OCI-LY3 (cell line): ENCODE measurements at regions not wholly inside any gene's neighbourhood (a gene's known extent, or its start where the extent isn't known, plus 50 kb on each side); places are given as distances from the start of the nearest gene placed in this dataset.

ENCODE experiments used
- H2AFZ ChIP-seq: fragments of 200-600, 300-600 bp; shearing (Covaris generic); 2 replicates; pipeline ENCODE4 v1.6.0; 2014; ENCODE audit warnings: antibody characterized with exemption, low read depth, low read length
- H3K27ac ChIP-seq: fragments of 200-600, 300-600 bp; sonication (generic); 2 replicates; pipeline ENCODE4 v1.5.1; 2014; ENCODE audit warnings: mild to moderate bottlenecking, low read length, moderate library complexity, mixed read lengths
- H3K27me3 ChIP-seq: fragments of 200-600, 300-600 bp; sonication (generic); 2 replicates; pipeline ENCODE4 v1.6.1; 2014; ENCODE audit warnings: low read depth, low read length, mixed read lengths
- H3K36me3 ChIP-seq: fragments of 200-600, 300-600 bp; sonication (generic); replicated peaks from 2 replicates; pipeline ENCODE3; 2014; ENCODE audit warnings: low read depth, low read length, mixed read lengths
- H3K4me1 ChIP-seq: fragments of 300-600, 200-600 bp; sonication (generic); 2 replicates; pipeline ENCODE4 v1.6.1; 2014; ENCODE audit warnings: low read length, mixed read lengths
- H3K4me2 ChIP-seq: fragments of 200-600, 300-600 bp; sonication (generic); 2 replicates; pipeline ENCODE4 v1.6.1; 2014; ENCODE audit warnings: low read length, mixed read lengths
- H3K4me3 ChIP-seq: fragments of 300-600, 200-600 bp; sonication (generic); 2 replicates; pipeline ENCODE4 v1.5.1; 2014; ENCODE audit warnings: antibody characterized with exemption, mild to moderate bottlenecking, low read length, moderate library complexity
- H3K79me2 ChIP-seq: fragments of 300-600, 200-600 bp; shearing (Covaris generic); 2 replicates; pipeline ENCODE4 v1.6.1; 2014; ENCODE audit warnings: mild to moderate bottlenecking, low read length, mixed read lengths
- H3K9ac ChIP-seq: fragments of 300-600, 200-600 bp; shearing (Covaris generic); 2 replicates; pipeline ENCODE4 v1.6.0; 2014; ENCODE audit warnings: mild to moderate bottlenecking, low read length, moderate library complexity
- H3K9me3 ChIP-seq: fragments of 200-600, 300-600 bp; shearing (Covaris generic); 2 replicates; pipeline ENCODE4 v1.6.1; 2014; ENCODE audit warnings: low read length, mixed read lengths; ENCODE audit not compliant: insufficient read depth
- H4K20me1 ChIP-seq: fragments of 200-600, 300-600 bp; sonication (generic); 2 replicates; pipeline ENCODE4 v1.6.1; 2016; ENCODE audit warnings: low read length, mixed read lengths; ENCODE audit not compliant: insufficient read depth
- EZH2phosphoT487 ChIP-seq: fragments of 200-600 bp; shearing (Covaris generic); IDR thresholded peaks from 2 replicates; pipeline ENCODE4 v1.6.1; 2018; ENCODE audit warnings: antibody characterized with exemption, mixed run types, low read depth
- TF ChIP-seq, protein P1 (sequence below): fragments of 200-600, 300-600 bp; sonication (generic); IDR thresholded peaks from 2 replicates; pipeline ENCODE4 v1.5.1; 2014; ENCODE audit warnings: antibody characterized with exemption, low read length, low read depth

DNA sequence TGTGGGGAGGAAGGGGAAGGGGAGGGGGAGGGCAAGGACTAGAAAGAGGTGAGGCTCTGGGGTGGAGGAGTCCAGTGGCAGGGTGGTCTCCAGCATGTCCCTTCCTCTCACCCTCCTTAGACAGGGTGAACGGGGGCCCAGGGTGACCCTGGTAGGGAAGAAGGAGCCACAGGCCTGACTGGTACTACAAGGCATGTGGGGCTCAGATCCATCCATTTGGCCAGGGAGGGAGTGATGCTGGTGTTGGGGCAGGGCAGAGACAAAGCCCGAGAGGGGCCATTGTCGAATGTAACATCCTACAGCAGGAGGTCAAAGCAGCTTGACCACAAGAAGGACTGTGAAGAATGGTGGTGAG lies 69.0 kb upstream of the SHISAL1 start:
- Histone ChIP-seq H3K4me3 (no peak overlapping the region), H3K27me3 (peaks cover 58% of the 10 kb centered on the region), H3K4me2 (no peak overlapping the region), H3K9ac (no peak overlapping the region), H2AFZ (no peak overlapping the region), H4K20me1 (0 out of 2 replicates have a peak, but pooled peaks cover 5% of the 10 kb centered on the region), H3K4me1 (no peaks in the 10 kb centered on the region), H3K79me2 (no peaks in the 10 kb centered on the region), H3K27ac (no peak overlapping the region), H3K9me3 (no peaks in the 10 kb centered on the region), H3K36me3 (no peaks in the 10 kb centered on the region)
- TF ChIP-seq, protein P1, sequence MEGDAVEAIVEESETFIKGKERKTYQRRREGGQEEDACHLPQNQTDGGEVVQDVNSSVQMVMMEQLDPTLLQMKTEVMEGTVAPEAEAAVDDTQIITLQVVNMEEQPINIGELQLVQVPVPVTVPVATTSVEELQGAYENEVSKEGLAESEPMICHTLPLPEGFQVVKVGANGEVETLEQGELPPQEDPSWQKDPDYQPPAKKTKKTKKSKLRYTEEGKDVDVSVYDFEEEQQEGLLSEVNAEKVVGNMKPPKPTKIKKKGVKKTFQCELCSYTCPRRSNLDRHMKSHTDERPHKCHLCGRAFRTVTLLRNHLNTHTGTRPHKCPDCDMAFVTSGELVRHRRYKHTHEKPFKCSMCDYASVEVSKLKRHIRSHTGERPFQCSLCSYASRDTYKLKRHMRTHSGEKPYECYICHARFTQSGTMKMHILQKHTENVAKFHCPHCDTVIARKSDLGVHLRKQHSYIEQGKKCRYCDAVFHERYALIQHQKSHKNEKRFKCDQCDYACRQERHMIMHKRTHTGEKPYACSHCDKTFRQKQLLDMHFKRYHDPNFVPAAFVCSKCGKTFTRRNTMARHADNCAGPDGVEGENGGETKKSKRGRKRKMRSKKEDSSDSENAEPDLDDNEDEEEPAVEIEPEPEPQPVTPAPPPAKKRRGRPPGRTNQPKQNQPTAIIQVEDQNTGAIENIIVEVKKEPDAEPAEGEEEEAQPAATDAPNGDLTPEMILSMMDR, result no peak
- TF ChIP-seq EZH2phosphoT487, result no peak

DNA sequence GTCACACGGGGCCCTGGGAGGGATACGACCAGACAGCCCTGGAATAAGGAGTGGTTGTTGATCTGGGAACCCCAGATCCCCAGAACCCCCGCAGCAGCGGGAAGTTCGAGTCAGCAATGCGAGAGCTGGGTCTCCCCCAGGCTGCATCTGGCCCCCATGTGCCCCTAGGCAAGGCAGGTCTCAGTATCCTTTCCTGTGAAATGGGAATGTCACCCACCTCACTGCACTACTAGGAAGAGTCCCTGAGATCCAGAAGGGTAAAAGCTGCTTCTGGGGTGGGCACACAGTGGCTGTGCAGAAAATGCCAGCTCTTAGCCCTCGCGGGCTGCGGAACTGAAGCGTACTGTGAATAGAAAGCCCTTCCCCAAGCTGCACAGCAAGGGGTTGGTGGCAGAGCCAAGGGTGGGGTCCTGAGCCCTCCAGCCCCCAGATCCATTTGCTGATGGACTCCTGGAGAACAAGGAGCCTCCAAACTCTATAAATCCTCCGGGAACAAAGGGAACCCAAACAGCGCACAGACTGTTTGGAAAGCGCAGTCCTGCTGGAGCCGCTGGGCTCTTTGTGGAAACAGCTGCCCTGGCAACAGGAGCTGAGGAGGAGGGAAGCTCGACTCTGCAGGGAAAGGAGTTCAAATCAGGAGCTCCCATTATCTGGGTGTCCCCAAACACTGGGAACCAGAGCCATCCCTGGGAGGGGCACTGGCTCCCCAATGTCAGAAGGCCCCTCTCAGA lies 68.2 kb upstream of the SHISAL1 start:
- Histone ChIP-seq H3K4me3 (no peak overlapping the region), H3K79me2 (no peaks in the 10 kb centered on the region), H3K36me3 (no peaks in the 10 kb centered on the region), H3K9ac (no peak overlapping the region), H3K9me3 (no peaks in the 10 kb centered on the region), H3K27ac (no peak overlapping the region), H3K27me3 (peaks cover 63% of the 10 kb centered on the region), H2AFZ (no peak overlapping the region), H4K20me1 (no peaks in the 10 kb centered on the region), H3K4me2 (no peak overlapping the region), H3K4me1 (no peaks in the 10 kb centered on the region)
- TF ChIP-seq, protein P1, result no peak
- TF ChIP-seq EZH2phosphoT487, result no peak

DNA sequence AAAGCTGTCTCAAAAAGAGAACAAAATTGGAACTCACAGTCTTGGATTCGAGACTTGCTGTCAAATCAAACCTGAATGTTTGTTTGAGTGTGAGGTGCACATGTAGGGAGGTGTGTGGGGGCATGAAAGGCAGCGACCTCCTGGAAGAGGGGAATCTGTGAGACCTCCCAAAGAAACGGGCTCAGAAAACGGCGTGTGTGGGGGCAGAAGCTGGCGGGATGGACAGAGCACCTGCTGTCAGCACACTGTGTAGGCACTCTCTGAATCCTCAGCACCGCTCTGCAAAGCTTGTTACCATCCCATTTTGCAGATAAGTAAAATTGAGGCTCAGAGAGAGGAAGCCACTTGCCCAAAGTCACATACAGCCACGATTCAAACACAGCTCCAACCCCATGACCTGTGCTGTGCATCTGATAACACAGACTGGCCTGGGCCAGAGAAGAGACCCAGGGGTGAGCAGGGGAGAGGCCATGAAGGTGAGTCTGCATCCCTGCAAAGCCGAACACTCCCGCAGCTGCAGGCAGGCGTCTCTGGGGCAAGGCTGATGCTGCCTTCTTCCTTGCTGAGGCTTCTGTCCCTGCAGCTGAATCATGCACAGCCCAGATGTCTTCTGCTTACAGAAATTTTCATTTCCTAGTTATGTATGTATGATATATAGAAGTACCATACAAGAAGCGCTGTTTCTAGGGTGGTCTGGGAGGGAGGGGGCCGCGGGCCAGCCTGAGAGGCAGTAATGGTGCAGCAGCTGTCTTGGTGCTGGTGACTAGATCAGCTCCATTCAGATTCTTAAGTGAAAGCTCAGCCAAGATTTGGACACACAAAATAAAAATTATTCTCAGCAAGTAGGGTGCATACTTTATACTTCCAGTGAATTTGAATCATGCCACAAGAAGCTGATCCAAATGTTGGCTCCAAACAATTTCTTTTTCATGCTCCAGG lies 67.3 kb upstream of the SHISAL1 start:
- no peaks in the 10 kb centered on the region for H3K36me3 ChIP-seq
- no peak overlapping the region for H3K9ac ChIP-seq
- no peaks in the 10 kb centered on the region for H3K4me1 ChIP-seq
- no peak overlapping the region for H3K27ac ChIP-seq
- no peak overlapping the region for H3K4me2 ChIP-seq
- H4K20me1 ChIP-seq, result no peaks in the 10 kb centered on the region
- H3K4me3 ChIP-seq, result no peak overlapping the region
- peaks cover 6% of the 10 kb centered on the region for H3K9me3 ChIP-seq
- no peak for TF ChIP-seq EZH2phosphoT487
- TF ChIP-seq, protein P1, result no peak
- H3K27me3 ChIP-seq, result peaks cover 66% of the 10 kb centered on the region
- H3K79me2 ChIP-seq, result no peaks in the 10 kb centered on the region
- H2AFZ ChIP-seq, result no peak overlapping the region

DNA sequence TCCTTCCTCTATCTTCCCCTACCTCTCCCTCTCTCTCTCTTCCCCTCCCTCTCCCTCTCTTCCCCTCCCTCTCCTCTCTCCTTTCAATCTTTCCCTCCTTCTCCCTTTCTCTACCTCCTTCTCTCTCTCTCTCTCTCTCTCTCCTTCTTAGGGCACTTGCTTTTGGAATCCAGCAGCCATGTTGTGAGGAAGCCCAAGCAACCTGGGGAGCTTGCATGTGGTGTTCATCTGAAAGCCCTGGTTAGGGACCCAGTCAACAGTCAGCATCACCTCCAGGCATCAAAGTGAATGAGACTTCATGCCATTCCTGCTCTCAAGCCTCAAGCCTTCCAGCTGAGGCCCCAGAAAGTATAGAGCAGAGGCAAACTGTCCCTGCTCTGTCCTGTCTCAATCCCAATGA lies 65.6 kb upstream of the SHISAL1 start:
- Histone ChIP-seq H3K4me1 (no peaks in the 10 kb centered on the region), H3K9ac (no peak overlapping the region), H3K27ac (no peak overlapping the region), H3K4me3 (no peak overlapping the region), H3K79me2 (no peaks in the 10 kb centered on the region), H3K9me3 (peaks cover 9% of the 10 kb centered on the region), H3K27me3 (peaks cover 76% of the 10 kb centered on the region), H3K4me2 (no peak overlapping the region), H3K36me3 (no peaks in the 10 kb centered on the region), H4K20me1 (no peaks in the 10 kb centered on the region), H2AFZ (no peak overlapping the region)
- TF ChIP-seq, protein P1, result no peak
- no peak for TF ChIP-seq EZH2phosphoT487
